ENCODE measurements at regions not wholly inside any gene's neighbourhood (a gene's known extent, or its start where the extent isn't known, plus 50 kb on each side); places are given as distances from the start of the nearest gene placed in this dataset.

DNA sequence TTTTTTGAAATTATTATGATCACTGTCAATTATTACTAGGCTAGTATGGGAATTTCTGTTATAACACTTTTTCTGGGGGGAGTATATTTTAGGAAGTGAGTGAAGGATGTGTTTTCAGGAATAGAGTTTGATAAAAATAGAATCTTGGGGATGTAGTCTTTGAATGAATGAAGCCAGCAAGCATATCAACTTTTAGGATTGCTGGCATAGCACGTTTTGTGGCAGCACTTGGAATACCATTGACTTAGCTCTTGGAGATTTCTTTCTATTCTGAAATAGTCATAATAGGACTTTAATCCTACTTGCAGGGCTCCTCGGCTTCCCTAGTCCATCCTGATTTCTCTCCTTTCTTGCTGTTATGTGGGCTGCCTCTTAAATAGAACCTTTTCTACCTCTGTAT is 141.6 kb downstream of the DACT1 start:
- no peak for TF ChIP-seq POLR2A (IDR thresholded peaks at IDR 0.05; ENCODE audit: control extremely low read depth in 1 of 2, low read depth in 2 of 2, low read length in 2 of 2)
- TF ChIP-seq, protein P1, sequence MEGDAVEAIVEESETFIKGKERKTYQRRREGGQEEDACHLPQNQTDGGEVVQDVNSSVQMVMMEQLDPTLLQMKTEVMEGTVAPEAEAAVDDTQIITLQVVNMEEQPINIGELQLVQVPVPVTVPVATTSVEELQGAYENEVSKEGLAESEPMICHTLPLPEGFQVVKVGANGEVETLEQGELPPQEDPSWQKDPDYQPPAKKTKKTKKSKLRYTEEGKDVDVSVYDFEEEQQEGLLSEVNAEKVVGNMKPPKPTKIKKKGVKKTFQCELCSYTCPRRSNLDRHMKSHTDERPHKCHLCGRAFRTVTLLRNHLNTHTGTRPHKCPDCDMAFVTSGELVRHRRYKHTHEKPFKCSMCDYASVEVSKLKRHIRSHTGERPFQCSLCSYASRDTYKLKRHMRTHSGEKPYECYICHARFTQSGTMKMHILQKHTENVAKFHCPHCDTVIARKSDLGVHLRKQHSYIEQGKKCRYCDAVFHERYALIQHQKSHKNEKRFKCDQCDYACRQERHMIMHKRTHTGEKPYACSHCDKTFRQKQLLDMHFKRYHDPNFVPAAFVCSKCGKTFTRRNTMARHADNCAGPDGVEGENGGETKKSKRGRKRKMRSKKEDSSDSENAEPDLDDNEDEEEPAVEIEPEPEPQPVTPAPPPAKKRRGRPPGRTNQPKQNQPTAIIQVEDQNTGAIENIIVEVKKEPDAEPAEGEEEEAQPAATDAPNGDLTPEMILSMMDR (IDR thresholded peaks at IDR 0.05; ENCODE audit: control extremely low read depth in 1 of 3, insufficient read depth in 1 of 3, low read depth in 1 of 3, low read length in 3 of 3), result no peak
- no peak for TF ChIP-seq RAD21 (IDR thresholded peaks at IDR 0.05 in 1 of 2, conservative IDR thresholded peaks at IDR 0.05 in 1 of 2; ENCODE audit: low read depth in 2 of 2, low read length in 2 of 2)
- no peak for TF ChIP-seq HDAC6 (IDR thresholded peaks at IDR 0.05; ENCODE audit: low read depth, low read length)
- no peak for TF ChIP-seq EP300 (IDR thresholded peaks at IDR 0.05; ENCODE audit: borderline replicate concordance in 1 of 2, low read depth in 2 of 2, low read length in 2 of 2)
- no peak for TF ChIP-seq POLR2AphosphoS5 (IDR thresholded peaks at IDR 0.05; ENCODE audit: low read depth, low read length)
- no peak for TF ChIP-seq SIN3A (conservative IDR thresholded peaks at IDR 0.05 in 1 of 2, IDR thresholded peaks at IDR 0.05 in 1 of 2; ENCODE audit: low read depth in 1 of 2, low read length in 2 of 2)
- TF ChIP-seq BRCA1 (IDR thresholded peaks at IDR 0.05; ENCODE audit: low read depth, low read length), result no peak
- TF ChIP-seq TEAD4 (IDR thresholded peaks at IDR 0.05; ENCODE audit: low read depth, low read length), result no peak
- TF ChIP-seq EZH2 (IDR thresholded peaks at IDR 0.05; ENCODE audit: low read depth, low read length, severe bottlenecking), result no peak
- TF ChIP-seq, protein P2, sequence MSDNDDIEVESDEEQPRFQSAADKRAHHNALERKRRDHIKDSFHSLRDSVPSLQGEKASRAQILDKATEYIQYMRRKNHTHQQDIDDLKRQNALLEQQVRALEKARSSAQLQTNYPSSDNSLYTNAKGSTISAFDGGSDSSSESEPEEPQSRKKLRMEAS (IDR thresholded peaks at IDR 0.05), result no peak
